NCI-H460 (cell line): ENCODE measurements at regions not wholly inside any gene's neighbourhood (a gene's known extent, or its start where the extent isn't known, plus 50 kb on each side); places are given as distances from the start of the nearest gene placed in this dataset.
"Not testable (repeated sequence)": the region's sequence is repeated elsewhere in the genome, so short reads cannot be mapped to it uniquely, and the experiment has no call there.

ENCODE experiments used
- DNase-seq: peaks from one replicate; pipeline ENCODE4 v3.0.0-alpha.2; 2016; ENCODE audit warnings: low read depth; ENCODE audit errors: extremely low read depth

GRCh38 chr6:9087470-9087869 is 652.1 kb upstream of the SLC35B3 start:
- no peak for DNase-seq

DNA sequence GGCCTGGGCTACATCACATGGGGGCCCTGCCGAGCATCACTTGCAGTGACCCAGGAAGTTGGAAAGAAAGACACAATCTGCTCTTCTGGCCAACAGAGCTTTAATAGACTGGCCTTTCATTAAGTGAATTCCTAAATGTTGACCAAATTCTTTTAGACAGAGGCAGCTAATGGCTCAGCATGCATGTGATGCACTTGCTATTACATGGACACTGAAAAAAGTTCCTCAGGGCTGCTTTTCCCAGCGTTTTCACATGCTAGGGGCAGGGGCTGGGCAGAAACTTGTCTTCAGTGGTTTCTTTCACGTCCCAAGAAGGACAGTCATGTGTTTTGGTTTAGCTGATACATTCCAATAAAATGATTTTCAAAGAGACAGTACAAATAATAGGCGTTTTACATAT is 651.0 kb upstream of the SLC35B3 start:
- no peak for DNase-seq

- no peak for DNase-seq
These were observed 650.3 kb upstream of the SLC35B3 start for GRCh38 chr6:9085709-9086070.

GRCh38 chr6:9085054-9085708 is 649.8 kb upstream of the SLC35B3 start:
- DNase-seq, result no peak

GRCh38 chr6:9083108-9083507 is 647.8 kb upstream of the SLC35B3 start:
- DNase-seq, result no peak

- no peak for DNase-seq
These were observed 631.4 kb upstream of the SLC35B3 start for GRCh38 chr6:9066726-9067125.

GRCh38 chr6:9064156-9064555 is 628.8 kb upstream of the SLC35B3 start:
- no peak for DNase-seq

DNA sequence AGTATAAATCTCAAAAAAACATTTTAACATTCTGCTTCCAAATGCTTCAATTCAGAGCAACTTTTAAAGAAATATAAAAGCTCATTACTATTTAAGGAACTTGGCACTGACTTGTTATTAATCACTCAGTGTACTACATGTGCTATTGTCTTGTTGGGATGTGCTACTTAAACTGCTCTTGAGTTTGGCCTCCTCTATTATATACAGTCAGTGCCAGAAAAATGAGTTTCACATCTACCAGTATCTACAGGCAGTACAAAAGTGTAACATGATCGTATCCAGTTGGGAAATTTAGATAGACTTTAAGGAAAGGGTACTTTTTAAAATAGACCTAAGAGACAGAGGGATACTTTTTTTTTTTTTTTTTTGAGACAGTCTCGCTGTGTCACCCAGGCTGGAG is 627.3 kb upstream of the SLC35B3 start:
- DNase-seq, result no peak

- DNase-seq, result no peak
These were observed 622.6 kb upstream of the SLC35B3 start for GRCh38 chr6:9057937-9058336.

DNA sequence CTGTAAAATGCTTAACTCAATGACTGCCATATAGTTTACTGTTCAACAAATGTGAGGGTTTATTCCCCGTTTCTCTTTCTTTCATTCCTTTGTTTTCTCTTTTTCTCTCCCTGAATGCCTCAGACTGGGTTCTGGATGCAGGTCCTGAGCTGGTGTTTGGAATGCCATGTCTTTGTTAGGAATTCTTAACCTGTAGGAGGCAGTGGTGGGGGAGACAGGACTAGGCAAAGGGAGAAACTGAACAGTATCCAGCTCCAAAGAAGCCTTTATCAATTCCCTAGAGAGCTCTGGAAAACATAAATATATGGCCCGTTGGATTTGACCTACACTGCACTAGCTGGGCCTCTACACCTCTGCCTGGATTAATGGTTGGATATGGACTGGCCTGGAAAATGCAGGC is 621.2 kb upstream of the SLC35B3 start:
- no peak for DNase-seq

GRCh38 chr6:9044426-9044825 is 609.1 kb upstream of the SLC35B3 start:
- no peak for DNase-seq

- DNase-seq, result no peak
These were observed 605.4 kb upstream of the SLC35B3 start for GRCh38 chr6:9040718-9041117.

GRCh38 chr6:9039258-9039657 is 603.9 kb upstream of the SLC35B3 start:
- DNase-seq, result peak; percentile 8

DNA sequence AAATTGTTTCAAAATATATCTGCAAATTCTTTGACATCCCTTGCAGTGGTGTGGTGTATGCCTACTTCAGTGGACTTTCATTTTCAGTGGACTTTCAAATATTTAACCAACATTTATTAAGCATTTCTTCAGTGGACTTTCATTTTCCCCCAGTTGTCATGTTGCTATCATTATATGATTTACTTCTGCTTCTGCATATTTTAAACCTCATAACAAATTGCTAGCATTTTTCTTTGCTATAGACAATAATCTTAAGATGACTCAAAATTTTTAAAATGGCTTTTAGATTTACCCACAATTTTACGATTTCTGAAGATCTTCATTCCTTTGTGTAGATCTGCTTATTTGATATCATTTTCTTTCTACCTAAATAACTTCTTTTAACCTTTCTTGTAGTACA is 592.7 kb upstream of the SLC35B3 start:
- no peak for DNase-seq

- DNase-seq, result no peak
These were observed 590.5 kb upstream of the SLC35B3 start for GRCh38 chr6:9025796-9026394.

DNA sequence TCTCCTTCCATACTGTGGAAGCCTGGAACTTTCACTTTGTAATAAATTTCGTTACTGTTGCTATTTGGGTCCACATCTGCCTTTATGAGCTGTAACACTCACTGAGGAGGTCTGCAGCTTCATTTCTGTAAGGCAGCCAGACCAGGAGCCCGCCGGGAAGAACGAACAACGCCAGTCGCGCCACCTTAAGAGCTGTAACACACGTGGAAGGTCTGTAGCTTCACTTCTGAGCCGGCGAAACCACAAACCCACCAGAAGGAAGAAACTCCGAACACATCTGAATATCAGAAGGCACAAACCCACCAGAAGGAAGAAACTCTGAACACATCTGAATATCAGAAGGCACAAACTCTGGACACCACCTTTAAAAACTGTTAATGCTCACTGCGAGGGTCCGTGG is 589.9 kb upstream of the SLC35B3 start:
- no peak for DNase-seq

GRCh38 chr6:9024246-9024645 is 588.9 kb upstream of the SLC35B3 start:
- not testable (repeated sequence) for DNase-seq

- no peak for DNase-seq
These were observed 584.7 kb upstream of the SLC35B3 start for GRCh38 chr6:9020001-9020400.

DNA sequence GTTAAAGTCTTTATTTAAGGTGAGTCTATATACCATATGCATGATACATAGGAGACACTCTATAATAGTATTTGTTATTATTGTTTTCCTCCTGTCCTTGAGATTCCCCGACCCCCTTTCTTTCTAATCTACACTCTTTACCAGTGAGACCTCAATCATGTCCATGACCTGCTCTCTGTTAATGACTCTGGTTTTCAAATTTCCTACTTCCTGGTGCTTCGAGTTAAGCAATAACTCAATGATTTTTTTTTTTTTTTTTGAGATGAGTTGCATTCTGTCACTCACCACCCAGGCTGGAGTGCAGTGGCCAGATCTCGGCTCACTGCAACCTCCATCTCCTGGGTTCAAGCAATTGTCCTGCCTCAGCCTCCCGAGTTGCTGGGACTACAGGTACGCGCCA is 574.6 kb upstream of the SLC35B3 start:
- DNase-seq, result no peak

DNA sequence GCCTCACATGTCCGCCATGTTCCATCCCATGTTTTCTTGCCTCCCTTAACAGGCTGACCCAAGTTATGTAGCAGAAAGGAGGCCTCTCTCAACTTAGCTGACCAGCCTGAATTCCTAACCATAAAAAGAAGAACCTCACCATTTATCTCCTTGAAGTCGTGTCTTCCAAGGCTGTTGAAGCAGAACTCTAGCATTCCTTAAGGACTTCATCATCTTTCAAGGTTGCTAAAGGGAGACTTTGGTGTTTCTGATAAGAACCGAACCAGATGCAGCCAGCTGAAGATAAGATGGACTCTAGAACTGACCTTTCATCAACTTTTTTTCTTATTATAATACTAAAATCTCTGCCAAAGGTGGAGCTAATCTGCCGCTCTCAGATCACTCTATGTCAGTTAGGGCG is 571.7 kb upstream of the SLC35B3 start:
- no peak for DNase-seq

DNA sequence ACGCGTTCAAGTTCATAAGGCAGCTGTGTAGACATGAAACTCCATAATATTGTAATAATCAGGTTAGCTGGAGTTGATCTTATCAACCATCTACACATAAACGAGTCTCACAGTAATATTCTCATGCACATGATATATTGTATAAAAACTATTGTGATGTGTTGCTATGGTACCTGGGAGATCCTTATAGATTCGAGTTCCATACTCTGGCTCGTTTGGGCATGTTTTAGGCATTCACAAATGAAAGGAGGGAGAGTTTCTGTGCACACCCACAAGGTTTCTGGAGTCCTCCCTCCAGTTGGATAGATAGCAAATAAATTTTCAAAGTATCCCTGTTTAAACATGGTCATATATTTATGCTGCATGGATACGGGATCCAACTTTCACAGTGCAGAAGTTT is 567.5 kb upstream of the SLC35B3 start:
- no peak for DNase-seq

- DNase-seq, result no peak
These were observed 559.8 kb upstream of the SLC35B3 start for GRCh38 chr6:8995156-8995555.

GRCh38 chr6:8993111-8993510 is 557.8 kb upstream of the SLC35B3 start:
- DNase-seq, result no peak
